ENCODE measurements at regions not wholly inside any gene's neighbourhood (a gene's known extent, or its start where the extent isn't known, plus 50 kb on each side); places are given as distances from the start of the nearest gene placed in this dataset.

- no peak for TF ChIP-seq EZH2 (IDR thresholded peaks at IDR 0.05; ENCODE audit: insufficient read depth, low read length)
- Mint-ChIP-seq H3K27ac (ENCODE audit: unreplicated experiment) (no peak overlapping the region), H3K27me3 (ENCODE audit: low read depth, unreplicated experiment) (peaks cover 19% of the 10 kb centered on the region), H3K4me3 (ENCODE audit: unreplicated experiment) (no peak overlapping the region), H3K36me3 (ENCODE audit: low read depth, unreplicated experiment) (peaks cover 1% of the 10 kb centered on the region), H3K9me3 (ENCODE audit: unreplicated experiment) (peaks cover 2% of the 10 kb centered on the region), H3K4me1 (ENCODE audit: low read depth, unreplicated experiment) (peaks cover 6% of the 10 kb centered on the region)
- Histone ChIP-seq H3K4me1 (ENCODE audit: insufficient read depth, low read length) (no peaks in the 10 kb centered on the region), H3K79me2 (ENCODE audit: insufficient read depth, low read length) (no peaks in the 10 kb centered on the region), H3K4me2 (ENCODE audit: low read length) (no peak overlapping the region), H3K9me3 (ENCODE audit: insufficient read depth, low read depth, low read length) (no peaks in the 10 kb centered on the region), H3K9ac (ENCODE audit: low read length) (no peak overlapping the region), H3K36me3 (ENCODE audit: insufficient read depth, low read length) (no peaks in the 10 kb centered on the region), H3K4me3 (ENCODE audit: insufficient read depth, low read depth, low read length) (no peak overlapping the region), H4K20me1 (ENCODE audit: insufficient read depth, low read length) (no peaks in the 10 kb centered on the region), H3K27ac (ENCODE audit: low read depth, low read length) (no peak overlapping the region), H2AFZ (ENCODE audit: low read depth, low read length) (no peak overlapping the region), H3K27me3 (ENCODE audit: insufficient read depth, low read length) (peaks cover 6% of the 10 kb centered on the region)
- DNase-seq (ENCODE audit: low read depth) (no peak), FAIRE-seq (no peak)
Measured at GRCh38 chr2:41959760-41960159, 88.1 kb upstream of the PKDCC start.

DNA sequence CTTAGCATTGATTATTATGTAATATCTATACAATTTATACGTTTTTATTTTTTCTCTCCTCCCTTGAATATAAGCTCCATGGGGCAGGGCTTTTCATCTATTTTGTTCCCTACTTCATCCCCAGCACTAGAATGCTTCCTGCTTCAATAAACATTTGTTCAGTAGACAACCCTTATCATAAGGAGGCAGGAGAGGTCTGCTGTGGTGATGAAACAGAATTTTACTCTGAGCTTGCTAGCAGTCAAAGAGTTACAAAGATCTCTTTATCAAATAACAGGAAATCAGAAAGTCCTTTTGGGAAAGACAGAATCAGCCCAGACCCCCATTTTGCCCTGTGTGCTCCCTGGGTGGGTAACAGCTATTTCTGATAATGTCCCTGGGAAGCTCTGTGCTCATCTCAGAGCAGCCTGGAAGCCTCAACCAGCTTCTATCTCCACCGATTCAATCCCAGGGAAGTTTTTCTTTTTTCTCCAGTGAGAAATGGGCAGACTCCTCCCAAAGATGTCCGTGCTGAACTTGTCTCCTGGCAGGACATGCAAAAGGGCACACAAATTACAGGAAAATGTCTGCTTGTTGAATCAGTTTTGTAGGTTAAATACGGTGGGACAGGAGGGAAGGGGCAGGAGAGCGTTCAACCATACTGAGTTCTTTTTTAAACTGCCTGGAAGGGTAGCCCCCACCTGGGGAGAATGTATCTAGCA lies 84.7 kb upstream of the PKDCC start:
- no peak overlapping the region for H3K4me3 Mint-ChIP-seq (ENCODE audit: unreplicated experiment)
- H3K27ac ChIP-seq (ENCODE audit: low read depth, low read length): no peak overlapping the region

More for the DNA sequence above, 84.7 kb upstream of the PKDCC start:
- Histone ChIP-seq H3K79me2 (ENCODE audit: insufficient read depth, low read length) (no peaks in the 10 kb centered on the region), H3K9ac (ENCODE audit: low read length) (no peak overlapping the region), H3K9me3 (ENCODE audit: insufficient read depth, low read depth, low read length) (no peaks in the 10 kb centered on the region), H3K4me1 (ENCODE audit: insufficient read depth, low read length) (peaks cover 22% of the 10 kb centered on the region), H2AFZ (ENCODE audit: low read depth, low read length) (no peak overlapping the region), H3K27me3 (ENCODE audit: insufficient read depth, low read length) (peaks cover 6% of the 10 kb centered on the region), H3K4me2 (ENCODE audit: low read length) (no peak overlapping the region), H3K36me3 (ENCODE audit: insufficient read depth, low read length) (no peaks in the 10 kb centered on the region), H4K20me1 (ENCODE audit: insufficient read depth, low read length) (no peaks in the 10 kb centered on the region), H3K4me3 (ENCODE audit: insufficient read depth, low read depth, low read length) (no peak overlapping the region)
- TF ChIP-seq EZH2 (IDR thresholded peaks at IDR 0.05; ENCODE audit: insufficient read depth, low read length) (no peak), CTCF (IDR thresholded peaks at IDR 0.05; ENCODE audit: insufficient read depth, low read depth, low read length) (no peak)
- no peak for FAIRE-seq
- Mint-ChIP-seq H3K27ac (ENCODE audit: unreplicated experiment) (no peak overlapping the region), H3K36me3 (ENCODE audit: low read depth, unreplicated experiment) (peaks cover 1% of the 10 kb centered on the region), H3K27me3 (ENCODE audit: low read depth, unreplicated experiment) (peaks cover 18% of the 10 kb centered on the region), H3K4me1 (ENCODE audit: low read depth, unreplicated experiment) (peaks cover 9% of the 10 kb centered on the region), H3K9me3 (ENCODE audit: unreplicated experiment) (peaks cover 2% of the 10 kb centered on the region)
- DNase-seq (ENCODE audit: low read depth): no peak

All from astrocyte (in vitro differentiated cells and primary cell).